ENCODE measurements at regions not wholly inside any gene's neighbourhood (a gene's known extent, or its start where the extent isn't known, plus 50 kb on each side); places are given as distances from the start of the nearest gene placed in this dataset.
"Not testable (repeated sequence)": the region's sequence is repeated elsewhere in the genome, so short reads cannot be mapped to it uniquely, and the experiment has no call there.

GRCh38 chrX:74104356-74105015 is 199.5 kb upstream of the ZCCHC13 start:
- Histone ChIP-seq H3K4me1 (ENCODE audit: control insufficient read depth, low read length) (no peaks in the 10 kb centered on the region), H4K20me1 (ENCODE audit: control insufficient read depth, insufficient read depth, low read depth, low read length) (no peaks in the 10 kb centered on the region), H3K9me2 (replicated peaks; ENCODE audit: control insufficient read depth, low read length) (no peaks in the 10 kb centered on the region), H3K79me2 (ENCODE audit: control insufficient read depth, low read length) (no peaks in the 10 kb centered on the region), H3F3A (ENCODE audit: control insufficient read depth, insufficient read depth) (no peaks in the 10 kb centered on the region), H3K9me3 (ENCODE audit: control insufficient read depth, insufficient read depth, low read length) (no peaks in the 10 kb centered on the region), H3K36me3 (ENCODE audit: control insufficient read depth, low read length) (no peaks in the 10 kb centered on the region), H3K4me3 (ENCODE audit: low read length) (no peak overlapping the region), H3K27ac (ENCODE audit: low read depth, low read length) (no peak overlapping the region), H3K27me3 (ENCODE audit: control insufficient read depth, low read length) (no peaks in the 10 kb centered on the region), H3K4me2 (ENCODE audit: low read length) (no peak overlapping the region)
- TF ChIP-seq EZH2phosphoT487 (IDR thresholded peaks at IDR 0.05; ENCODE audit: borderline replicate concordance, low read length) (no peak), CTCF (IDR thresholded peaks at IDR 0.05; ENCODE audit: low read depth, low read length, poor library complexity, severe bottlenecking) (no peak)

GRCh38 chrX:74098407-74098806 is 205.6 kb upstream of the ZCCHC13 start:
- not testable (repeated sequence) for H3K4me2 ChIP-seq (ENCODE audit: low read length); H3K79me2 ChIP-seq (ENCODE audit: control insufficient read depth, low read length); H3K9me2 ChIP-seq (replicated peaks; ENCODE audit: control insufficient read depth, low read length); H3F3A ChIP-seq (ENCODE audit: control insufficient read depth, insufficient read depth); H3K36me3 ChIP-seq (ENCODE audit: control insufficient read depth, low read length); H3K4me3 ChIP-seq (ENCODE audit: low read length); H3K9me3 ChIP-seq (ENCODE audit: control insufficient read depth, insufficient read depth, low read length); H3K27me3 ChIP-seq (ENCODE audit: control insufficient read depth, low read length); H3K27ac ChIP-seq (ENCODE audit: low read depth, low read length); H4K20me1 ChIP-seq (ENCODE audit: control insufficient read depth, insufficient read depth, low read depth, low read length); H3K4me1 ChIP-seq (ENCODE audit: control insufficient read depth, low read length)

GRCh38 chrX:74090049-74090448 is 213.9 kb upstream of the ZCCHC13 start:
- no peak for TF ChIP-seq CTCF (IDR thresholded peaks at IDR 0.05; ENCODE audit: low read depth, low read length, poor library complexity, severe bottlenecking)
- no peak for TF ChIP-seq EZH2phosphoT487 (IDR thresholded peaks at IDR 0.05; ENCODE audit: borderline replicate concordance, low read length)
- Histone ChIP-seq H3K27ac (ENCODE audit: low read depth, low read length) (no peak overlapping the region), H3K4me3 (ENCODE audit: low read length) (no peak overlapping the region), H4K20me1 (ENCODE audit: control insufficient read depth, insufficient read depth, low read depth, low read length) (no peaks in the 10 kb centered on the region), H3K9me2 (replicated peaks; ENCODE audit: control insufficient read depth, low read length) (no peaks in the 10 kb centered on the region), H3F3A (ENCODE audit: control insufficient read depth, insufficient read depth) (no peaks in the 10 kb centered on the region), H3K79me2 (ENCODE audit: control insufficient read depth, low read length) (no peaks in the 10 kb centered on the region), H3K9me3 (ENCODE audit: control insufficient read depth, insufficient read depth, low read length) (no peaks in the 10 kb centered on the region), H3K4me2 (ENCODE audit: low read length) (no peak overlapping the region), H3K27me3 (ENCODE audit: control insufficient read depth, low read length) (no peaks in the 10 kb centered on the region), H3K4me1 (ENCODE audit: control insufficient read depth, low read length) (no peaks in the 10 kb centered on the region), H3K36me3 (ENCODE audit: control insufficient read depth, low read length) (no peaks in the 10 kb centered on the region)

- no peaks in the 10 kb centered on the region for H3K4me1 ChIP-seq (ENCODE audit: control insufficient read depth, low read length)
- no peaks in the 10 kb centered on the region for H3K79me2 ChIP-seq (ENCODE audit: control insufficient read depth, low read length)
- H3K9me3 ChIP-seq (ENCODE audit: control insufficient read depth, insufficient read depth, low read length): no peaks in the 10 kb centered on the region
- TF ChIP-seq EZH2phosphoT487 (IDR thresholded peaks at IDR 0.05; ENCODE audit: borderline replicate concordance, low read length) (no peak), CTCF (IDR thresholded peaks at IDR 0.05; ENCODE audit: low read depth, low read length, poor library complexity, severe bottlenecking) (no peak)
- H3F3A ChIP-seq (ENCODE audit: control insufficient read depth, insufficient read depth): no peaks in the 10 kb centered on the region
- no peaks in the 10 kb centered on the region for H3K27me3 ChIP-seq (ENCODE audit: control insufficient read depth, low read length)
- no peak overlapping the region for H3K4me3 ChIP-seq (ENCODE audit: low read length)
- H3K4me2 ChIP-seq (ENCODE audit: low read length): no peak overlapping the region
- no peaks in the 10 kb centered on the region for H3K9me2 ChIP-seq (replicated peaks; ENCODE audit: control insufficient read depth, low read length)
- H4K20me1 ChIP-seq (ENCODE audit: control insufficient read depth, insufficient read depth, low read depth, low read length): no peaks in the 10 kb centered on the region
- H3K27ac ChIP-seq (ENCODE audit: low read depth, low read length): no peak overlapping the region
- H3K36me3 ChIP-seq (ENCODE audit: control insufficient read depth, low read length): no peaks in the 10 kb centered on the region
Measured at GRCh38 chrX:74085642-74086236, 218.2 kb upstream of the ZCCHC13 start.

All from DOHH2 (cell line).